ENCODE measurements at regions not wholly inside any gene's neighbourhood (a gene's known extent, or its start where the extent isn't known, plus 50 kb on each side); places are given as distances from the start of the nearest gene placed in this dataset.

DNA sequence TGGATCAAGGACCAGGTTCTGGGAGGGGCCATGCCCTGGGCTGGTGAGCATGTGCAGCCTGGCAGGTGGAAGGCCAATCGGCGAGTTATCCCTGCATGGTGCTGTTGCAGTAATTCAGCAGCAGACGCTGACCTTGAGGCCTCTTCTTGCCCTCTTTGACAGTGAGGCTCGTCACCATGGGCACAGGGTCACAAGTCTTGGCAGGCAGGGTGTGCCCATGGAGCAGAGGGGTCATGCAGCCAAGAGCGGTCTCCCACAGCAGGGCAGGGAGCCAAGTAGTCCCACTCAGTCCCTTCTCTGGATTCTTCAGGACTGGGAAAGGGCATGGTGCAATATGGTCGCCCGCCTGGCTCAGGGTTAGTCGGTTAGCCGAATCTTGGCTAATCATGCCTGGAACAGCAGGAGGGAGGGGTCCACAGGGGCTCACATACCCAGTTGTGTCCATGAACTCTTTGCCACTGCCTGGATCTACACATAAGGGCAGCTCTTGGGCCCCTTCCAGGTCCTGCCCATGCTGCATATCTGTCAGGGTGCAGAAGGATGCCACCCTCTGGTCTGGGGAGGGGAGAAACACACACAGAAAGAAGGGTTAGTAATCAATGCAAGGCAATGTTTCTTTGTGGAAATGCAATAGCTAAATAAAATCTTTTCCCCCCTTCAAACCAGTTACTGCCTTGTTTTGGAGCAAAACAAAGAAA lies 226.8 kb downstream of the SIPA1L2 start:
- intact Hi-C loops (cut with micrococcal nuclease) (no loop called here), dilution Hi-C loops (cut with HindIII; ENCODE audit: low sequenced_read_pairs, unreplicated experiment) (no loop called here), in situ Hi-C loops (cut with MboI; ENCODE audit: low sequenced_read_pairs) (no loop called here)
- no peak for ATAC-seq (ENCODE audit: low read depth)
- no peak for TF ChIP-seq RFX5 (IDR thresholded peaks at IDR 0.05; ENCODE audit: low read depth, low read length)
- no peak for TF ChIP-seq MAZ (IDR thresholded peaks at IDR 0.05; ENCODE audit: borderline replicate concordance, low read depth, low read length)
- no peak for TF ChIP-seq CHD1 (IDR thresholded peaks at IDR 0.05; ENCODE audit: low read depth, low read length)
- no peak for TF ChIP-seq CEBPB (IDR thresholded peaks at IDR 0.05; ENCODE audit: low read depth, low read length)
- TF ChIP-seq RCOR1 (IDR thresholded peaks at IDR 0.05; ENCODE audit: insufficient replicate concordance, low read length): no peak
- no peak for TF ChIP-seq NFE2L2 (IDR thresholded peaks at IDR 0.05; ENCODE audit: low read depth, low read length)
- no peak for TF ChIP-seq MAFK (IDR thresholded peaks at IDR 0.05; ENCODE audit: low read depth, low read length)
- Histone ChIP-seq H2AK5ac (ENCODE audit: low read depth, low read length) (no peak overlapping the region), H3K14ac (replicated peaks; ENCODE audit: low read depth, low read length) (no peak overlapping the region), H3K9me1 (ENCODE audit: insufficient read depth, low read length) (no peaks in the 10 kb centered on the region; the same call in 1 of the 2 replicates), H2BK15ac (ENCODE audit: low read depth, low read length) (no peak overlapping the region), H3K27me3 (ENCODE audit: control insufficient read depth, insufficient read depth, low read length) (no peaks in the 10 kb centered on the region), H3K4me3 (ENCODE audit: insufficient read depth, low read depth, low read length) (no peak overlapping the region), H4K5ac (ENCODE audit: low read depth, low read length) (no peak overlapping the region), H2BK20ac (ENCODE audit: low read depth, low read length) (no peak overlapping the region), H2BK120ac (ENCODE audit: low read depth, low read length) (no peak overlapping the region), H3K79me1 (ENCODE audit: low read depth in 1 of 2, low read length in 2 of 2) (no peaks in the 10 kb centered on the region), H3K23ac (ENCODE audit: low read depth, low read length) (no peak overlapping the region), H3K4ac (ENCODE audit: low read depth, low read length) (no peak overlapping the region), H3K36me3 (ENCODE audit: control insufficient read depth, insufficient read depth, low read length) (peaks cover 22% of the 10 kb centered on the region), H4K91ac (ENCODE audit: insufficient read depth, low read depth, low read length) (no peak overlapping the region), H3K27ac (ENCODE audit: insufficient read depth, low read length) (no peak overlapping the region), H3K9ac (ENCODE audit: low read depth, low read length) (no peak overlapping the region), H2AFZ (replicated peaks; ENCODE audit: low read length, poor library complexity) (no peak overlapping the region), H3K4me1 (ENCODE audit: control insufficient read depth, insufficient read depth, low read length) (no peaks in the 10 kb centered on the region; the same call in 1 of the 2 replicates), H2AK9ac (replicated peaks; ENCODE audit: low read depth, low read length, poor library complexity) (no peak overlapping the region), H3K4me2 (ENCODE audit: low read depth, low read length) (no peak overlapping the region), H3K9me3 (ENCODE audit: control insufficient read depth, insufficient read depth, low read length) (no peaks in the 10 kb centered on the region), H4K20me1 (ENCODE audit: insufficient read depth, low read length) (no peaks in the 10 kb centered on the region), H3K18ac (ENCODE audit: low read depth, low read length) (no peak overlapping the region), H3K56ac (ENCODE audit: extremely low read depth, insufficient read depth, low read length) (no peak overlapping the region), H2BK5ac (ENCODE audit: low read depth, low read length, poor library complexity, severe bottlenecking) (no peak overlapping the region), H4K8ac (ENCODE audit: low read depth in 2 of 2, low read length in 2 of 2) (no peak overlapping the region)
- no TSS peak for BruUV-seq (replicated peaks)
- ChIA-PET CTCF (no interaction called here), POLR2A (ENCODE audit: unreplicated experiment) (no interaction called here)
- WGBS, 2 experiments (ENCODE audit: extremely low coverage in 2 of 2, insufficient read length in 1 of 2): 93% methylated on average over 6 of the region's 9 CpGs; no CpG with 5 or more reads in 1 of the 2 experiments
- DNase-seq: no peak

All from IMR-90 (cell line).